HG03469 (cell line): ENCODE measurements at regions not wholly inside any gene's neighbourhood (a gene's known extent, or its start where the extent isn't known, plus 50 kb on each side); places are given as distances from the start of the nearest gene placed in this dataset.

ENCODE experiments used
- ATAC-seq: cut with Tn5 transposase; IDR thresholded peaks from one replicate; pipeline ENCODE4 v1.9.1; 2021; ENCODE audit warnings: mild to moderate bottlenecking, moderate library complexity, moderate number of reproducible peaks; ENCODE audit not compliant: unreplicated experiment

GRCh38 chr2:71851094-71851750 lies 296.4 kb downstream of the CYP26B1 start:
- no peak for ATAC-seq

- no peak for ATAC-seq
Observed at GRCh38 chr2:71850306-71850801, 297.3 kb downstream of the CYP26B1 start.

- no peak for ATAC-seq
Observed at GRCh38 chr2:71849607-71850305, 297.9 kb downstream of the CYP26B1 start.

- no peak for ATAC-seq
Observed at GRCh38 chr2:71849111-71849510, 298.6 kb downstream of the CYP26B1 start.

GRCh38 chr2:71846669-71847291 lies 300.9 kb downstream of the CYP26B1 start:
- ATAC-seq, result no peak

- ATAC-seq, result no peak
Observed at GRCh38 chr2:71846072-71846471, 301.6 kb downstream of the CYP26B1 start.

- ATAC-seq, result no peak
Observed at GRCh38 chr2:71844967-71845366, 302.7 kb downstream of the CYP26B1 start.

GRCh38 chr2:71843391-71843850 lies 304.2 kb downstream of the CYP26B1 start:
- ATAC-seq, result no peak

GRCh38 chr2:71842744-71843143 lies 304.9 kb downstream of the CYP26B1 start:
- no peak for ATAC-seq

GRCh38 chr2:71839826-71840225 lies 307.8 kb downstream of the CYP26B1 start:
- ATAC-seq, result no peak

GRCh38 chr2:71834796-71835195 lies 312.9 kb downstream of the CYP26B1 start:
- ATAC-seq, result no peak

- no peak for ATAC-seq
Observed at GRCh38 chr2:71833855-71834560, 313.7 kb downstream of the CYP26B1 start.

- ATAC-seq, result no peak
Observed at GRCh38 chr2:71833272-71833671, 314.4 kb downstream of the CYP26B1 start.

- no peak for ATAC-seq
Observed at GRCh38 chr2:71832844-71833243, 314.8 kb downstream of the CYP26B1 start.

GRCh38 chr2:71832388-71832787 lies 315.3 kb downstream of the CYP26B1 start:
- no peak for ATAC-seq

GRCh38 chr2:71831193-71831577 lies 316.5 kb downstream of the CYP26B1 start:
- no peak for ATAC-seq

- ATAC-seq, result no peak
Observed at GRCh38 chr2:71830497-71831192, 317.0 kb downstream of the CYP26B1 start.

GRCh38 chr2:71829008-71829407 lies 318.7 kb downstream of the CYP26B1 start:
- no peak for ATAC-seq

- no peak for ATAC-seq
Observed at GRCh38 chr2:71827973-71828372, 319.7 kb downstream of the CYP26B1 start.

GRCh38 chr2:71827524-71827901 lies 320.1 kb downstream of the CYP26B1 start:
- no peak for ATAC-seq
